ENCODE measurements at regions not wholly inside any gene's neighbourhood (a gene's known extent, or its start where the extent isn't known, plus 50 kb on each side); places are given as distances from the start of the nearest gene placed in this dataset.

GRCh38 chr4:136319789-136320464, 1212.4 kb downstream of the PCDH18 start:
- H3K27ac Mint-ChIP-seq (ENCODE audit: unreplicated experiment): no peak overlapping the region

DNA sequence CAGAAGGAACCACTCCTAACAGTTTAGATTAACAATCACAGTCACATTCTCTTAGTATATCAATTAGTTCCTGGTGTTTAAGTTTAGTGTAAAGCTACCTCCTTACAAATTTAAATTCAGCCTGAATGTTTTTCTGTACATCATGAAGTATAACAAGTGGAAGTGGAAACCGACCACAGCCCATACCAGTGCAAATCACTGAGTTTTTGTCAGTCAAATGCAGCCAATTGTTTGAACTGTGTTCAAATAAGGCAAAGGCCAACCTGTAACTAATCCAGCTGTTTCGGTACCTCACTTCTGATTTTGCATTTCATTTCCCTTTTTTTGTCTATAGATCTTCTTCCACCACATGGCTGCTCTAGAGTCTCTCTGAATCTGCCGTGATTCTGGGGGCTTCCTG, 1215.3 kb downstream of the PCDH18 start:
- Mint-ChIP-seq H3K4me3 (ENCODE audit: unreplicated experiment) (no peak overlapping the region), H3K36me3 (ENCODE audit: unreplicated experiment) (no peaks in the 10 kb centered on the region), H3K27me3 (ENCODE audit: unreplicated experiment) (no peaks in the 10 kb centered on the region), H3K9me3 (ENCODE audit: unreplicated experiment) (no peaks in the 10 kb centered on the region), H3K4me1 (ENCODE audit: low read depth, unreplicated experiment) (no peaks in the 10 kb centered on the region), H3K27ac (ENCODE audit: unreplicated experiment) (no peak overlapping the region)
- DNase-seq: no peak
- no peak for TF ChIP-seq CTCF (IDR thresholded peaks at IDR 0.05; ENCODE audit: partially characterized antibody, unreplicated experiment)

More at GRCh38 chr4:136319789-136320464, 1212.4 kb downstream of the PCDH18 start:
- TF ChIP-seq CTCF (IDR thresholded peaks at IDR 0.05; ENCODE audit: partially characterized antibody, unreplicated experiment): no peak
- Mint-ChIP-seq H3K4me1 (ENCODE audit: low read depth, unreplicated experiment) (no peaks in the 10 kb centered on the region), H3K4me3 (ENCODE audit: unreplicated experiment) (no peak overlapping the region), H3K27me3 (ENCODE audit: unreplicated experiment) (no peaks in the 10 kb centered on the region), H3K9me3 (ENCODE audit: unreplicated experiment) (no peaks in the 10 kb centered on the region), H3K36me3 (ENCODE audit: unreplicated experiment) (no peaks in the 10 kb centered on the region)
- no peak for DNase-seq

GRCh38 chr4:136314686-136315085, 1217.6 kb downstream of the PCDH18 start:
- no peak for DNase-seq
- no peak for TF ChIP-seq CTCF (IDR thresholded peaks at IDR 0.05; ENCODE audit: partially characterized antibody, unreplicated experiment)
- no peaks in the 10 kb centered on the region for H3K4me1 Mint-ChIP-seq (ENCODE audit: low read depth, unreplicated experiment)
- H3K36me3 Mint-ChIP-seq (ENCODE audit: unreplicated experiment): no peaks in the 10 kb centered on the region
- H3K27ac Mint-ChIP-seq (ENCODE audit: unreplicated experiment): no peak overlapping the region
- no peaks in the 10 kb centered on the region for H3K27me3 Mint-ChIP-seq (ENCODE audit: unreplicated experiment)
- H3K4me3 Mint-ChIP-seq (ENCODE audit: unreplicated experiment): no peak overlapping the region
- H3K9me3 Mint-ChIP-seq (ENCODE audit: unreplicated experiment): no peaks in the 10 kb centered on the region

DNA sequence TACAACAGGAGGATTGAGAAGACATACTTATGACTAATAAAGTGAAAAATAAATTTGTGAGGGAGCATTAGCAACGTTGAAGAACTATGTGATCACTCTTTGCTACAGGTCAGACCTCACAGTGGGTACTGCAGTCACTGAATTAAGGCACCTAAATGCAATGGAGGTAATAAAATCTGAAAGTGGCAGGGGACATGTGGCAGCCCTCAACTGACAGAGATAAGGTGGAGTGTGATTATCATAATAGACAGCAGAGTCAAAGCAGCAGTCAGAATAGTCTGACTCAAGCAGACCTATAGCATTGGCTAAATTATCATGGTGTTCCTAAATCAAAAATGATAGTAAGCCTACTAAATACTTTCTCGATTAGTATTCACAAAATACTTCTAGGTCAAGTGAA, 1220.5 kb downstream of the PCDH18 start:
- no peak overlapping the region for H3K4me3 Mint-ChIP-seq (ENCODE audit: unreplicated experiment)
- no peaks in the 10 kb centered on the region for H3K4me1 Mint-ChIP-seq (ENCODE audit: low read depth, unreplicated experiment)
- no peak for TF ChIP-seq CTCF (IDR thresholded peaks at IDR 0.05; ENCODE audit: partially characterized antibody, unreplicated experiment)
- H3K36me3 Mint-ChIP-seq (ENCODE audit: unreplicated experiment): no peaks in the 10 kb centered on the region
- no peaks in the 10 kb centered on the region for H3K9me3 Mint-ChIP-seq (ENCODE audit: unreplicated experiment)
- H3K27ac Mint-ChIP-seq (ENCODE audit: unreplicated experiment): no peak overlapping the region
- H3K27me3 Mint-ChIP-seq (ENCODE audit: unreplicated experiment): no peaks in the 10 kb centered on the region
- DNase-seq: no peak

- no peaks in the 10 kb centered on the region for H3K9me3 Mint-ChIP-seq (ENCODE audit: unreplicated experiment)
Observed at GRCh38 chr4:136307765-136308164, 1224.5 kb downstream of the PCDH18 start.

More at GRCh38 chr4:136307765-136308164, 1224.5 kb downstream of the PCDH18 start:
- no peaks in the 10 kb centered on the region for H3K27me3 Mint-ChIP-seq (ENCODE audit: unreplicated experiment)
- H3K4me3 Mint-ChIP-seq (ENCODE audit: unreplicated experiment): no peak overlapping the region
- TF ChIP-seq CTCF (IDR thresholded peaks at IDR 0.05; ENCODE audit: partially characterized antibody, unreplicated experiment): no peak
- DNase-seq: no peak
- no peaks in the 10 kb centered on the region for H3K4me1 Mint-ChIP-seq (ENCODE audit: low read depth, unreplicated experiment)
- no peaks in the 10 kb centered on the region for H3K36me3 Mint-ChIP-seq (ENCODE audit: unreplicated experiment)
- no peak overlapping the region for H3K27ac Mint-ChIP-seq (ENCODE audit: unreplicated experiment)

All from glutamatergic neuron (in vitro differentiated cells).